ENCODE measurements at regions not wholly inside any gene's neighbourhood (a gene's known extent, or its start where the extent isn't known, plus 50 kb on each side); places are given as distances from the start of the nearest gene placed in this dataset.

DNA sequence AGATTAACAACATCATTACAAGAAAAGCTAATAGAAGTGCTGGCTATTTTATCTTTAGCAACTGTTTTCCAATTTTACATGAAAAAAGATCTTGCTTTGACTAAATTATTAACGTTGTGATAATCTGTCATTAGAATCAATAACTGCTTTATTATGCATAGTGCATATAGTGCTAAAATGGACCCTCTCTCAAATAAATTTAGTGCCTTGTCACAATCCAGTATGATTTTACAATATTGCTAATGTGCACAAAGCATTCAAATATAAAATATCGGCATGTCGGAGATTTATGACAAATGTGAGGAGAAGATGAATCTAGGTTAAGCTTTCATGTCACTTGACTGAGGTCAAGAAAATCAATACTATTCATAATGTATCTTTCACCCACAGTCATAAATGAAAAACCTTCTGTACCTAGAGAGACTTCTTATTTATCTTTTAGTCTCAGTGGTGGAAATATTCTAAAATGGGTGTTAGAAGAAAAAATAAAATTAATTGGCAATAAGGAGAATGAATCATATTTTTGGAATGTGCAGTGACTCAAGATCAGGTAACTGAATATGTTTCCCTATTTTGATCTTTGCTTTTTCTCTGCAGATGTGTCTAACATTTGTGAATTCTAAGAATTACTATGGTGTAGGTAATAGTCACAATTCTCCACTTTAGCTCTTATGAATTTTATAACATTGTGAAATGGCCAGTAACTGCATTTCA lies 672.9 kb upstream of the GRAMD2B start:
- intact Hi-C loops (cut with micrococcal nuclease) = no loop called here
- POLR2A ChIA-PET = no interaction called here
- TF ChIP-seq, protein P1, sequence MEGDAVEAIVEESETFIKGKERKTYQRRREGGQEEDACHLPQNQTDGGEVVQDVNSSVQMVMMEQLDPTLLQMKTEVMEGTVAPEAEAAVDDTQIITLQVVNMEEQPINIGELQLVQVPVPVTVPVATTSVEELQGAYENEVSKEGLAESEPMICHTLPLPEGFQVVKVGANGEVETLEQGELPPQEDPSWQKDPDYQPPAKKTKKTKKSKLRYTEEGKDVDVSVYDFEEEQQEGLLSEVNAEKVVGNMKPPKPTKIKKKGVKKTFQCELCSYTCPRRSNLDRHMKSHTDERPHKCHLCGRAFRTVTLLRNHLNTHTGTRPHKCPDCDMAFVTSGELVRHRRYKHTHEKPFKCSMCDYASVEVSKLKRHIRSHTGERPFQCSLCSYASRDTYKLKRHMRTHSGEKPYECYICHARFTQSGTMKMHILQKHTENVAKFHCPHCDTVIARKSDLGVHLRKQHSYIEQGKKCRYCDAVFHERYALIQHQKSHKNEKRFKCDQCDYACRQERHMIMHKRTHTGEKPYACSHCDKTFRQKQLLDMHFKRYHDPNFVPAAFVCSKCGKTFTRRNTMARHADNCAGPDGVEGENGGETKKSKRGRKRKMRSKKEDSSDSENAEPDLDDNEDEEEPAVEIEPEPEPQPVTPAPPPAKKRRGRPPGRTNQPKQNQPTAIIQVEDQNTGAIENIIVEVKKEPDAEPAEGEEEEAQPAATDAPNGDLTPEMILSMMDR (IDR thresholded peaks at IDR 0.05) = no peak
- CTCF ChIA-PET = no interaction called here
- no peak for DNase-seq
- Mint-ChIP-seq H3K36me3 (ENCODE audit: low read depth) (no peaks in the 10 kb centered on the region), H3K9me3 (no peaks in the 10 kb centered on the region), H3K4me3 (no peak overlapping the region), H3K27ac (no peak overlapping the region), H3K4me1 (no peaks in the 10 kb centered on the region), H3K27me3 (peaks cover 16% of the 10 kb centered on the region)
- no peak for ATAC-seq (ENCODE audit: low read depth)

DNA sequence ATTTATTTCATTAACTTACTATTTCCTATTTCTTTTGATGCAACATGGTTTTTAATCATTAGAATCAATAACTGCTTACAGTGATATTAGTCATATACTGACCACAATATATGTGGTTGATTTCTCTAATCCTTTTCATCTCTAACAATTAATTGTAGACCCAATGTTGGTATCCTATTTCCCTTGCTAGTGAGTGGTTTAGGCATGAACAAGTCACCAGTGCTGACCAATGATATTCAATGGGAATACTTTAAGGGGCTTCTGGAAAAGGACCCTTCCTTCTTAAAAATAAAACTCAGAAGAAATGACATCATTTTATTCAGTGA lies 672.4 kb upstream of the GRAMD2B start:
- H3K36me3 Mint-ChIP-seq (ENCODE audit: low read depth) = no peaks in the 10 kb centered on the region

DNA sequence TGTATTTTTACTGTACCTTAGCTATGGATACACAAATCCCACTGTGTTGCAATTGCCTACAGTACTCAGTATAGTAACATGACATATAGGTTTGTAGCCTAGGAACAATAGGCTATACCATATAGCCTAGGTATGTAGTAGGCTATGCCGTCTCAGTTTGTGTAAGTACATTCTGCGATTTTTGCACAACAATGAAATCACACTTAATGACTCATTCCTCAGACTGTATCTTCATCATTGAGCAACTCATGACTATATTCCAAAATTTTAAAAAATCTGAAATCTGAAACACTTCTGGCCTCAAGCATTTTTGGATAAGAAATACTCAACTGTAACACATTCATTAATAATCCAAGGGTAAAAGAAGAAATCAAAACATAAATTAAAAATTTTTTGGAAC lies 666.8 kb upstream of the GRAMD2B start:
- ChIA-PET CTCF (interaction anchor here (0.6 kb wide), 1 partner anchor 1993 kb away, joined by 3 read pairs; no protein-coding TSS in a partner anchor), POLR2A (no interaction called here)
- H3K27me3 Mint-ChIP-seq = peaks cover 4% of the 10 kb centered on the region
- H3K9me3 Mint-ChIP-seq = peaks cover 6% of the 10 kb centered on the region
- H3K4me3 Mint-ChIP-seq = no peak overlapping the region
- DNase-seq = no peak
- no peaks in the 10 kb centered on the region for H3K36me3 Mint-ChIP-seq (ENCODE audit: low read depth)
- intact Hi-C loops (cut with micrococcal nuclease) = no loop called here
- TF ChIP-seq, protein P1 (IDR thresholded peaks at IDR 0.05) = no peak
- H3K27ac Mint-ChIP-seq = no peak overlapping the region
- ATAC-seq (ENCODE audit: low read depth) = no peak
- H3K4me1 Mint-ChIP-seq = peaks cover 4% of the 10 kb centered on the region

More for the DNA sequence above, 672.4 kb upstream of the GRAMD2B start:
- H3K4me3 Mint-ChIP-seq = no peak overlapping the region
- no peaks in the 10 kb centered on the region for H3K4me1 Mint-ChIP-seq
- CTCF ChIA-PET = no interaction called here
- intact Hi-C loops (cut with micrococcal nuclease) = no loop called here
- no peaks in the 10 kb centered on the region for H3K9me3 Mint-ChIP-seq
- no peak overlapping the region for H3K27ac Mint-ChIP-seq
- TF ChIP-seq, protein P1 (IDR thresholded peaks at IDR 0.05) = no peak
- ATAC-seq (ENCODE audit: low read depth) (no peak), DNase-seq (no peak)
- H3K27me3 Mint-ChIP-seq = peaks cover 16% of the 10 kb centered on the region
- POLR2A ChIA-PET = no interaction called here

DNA sequence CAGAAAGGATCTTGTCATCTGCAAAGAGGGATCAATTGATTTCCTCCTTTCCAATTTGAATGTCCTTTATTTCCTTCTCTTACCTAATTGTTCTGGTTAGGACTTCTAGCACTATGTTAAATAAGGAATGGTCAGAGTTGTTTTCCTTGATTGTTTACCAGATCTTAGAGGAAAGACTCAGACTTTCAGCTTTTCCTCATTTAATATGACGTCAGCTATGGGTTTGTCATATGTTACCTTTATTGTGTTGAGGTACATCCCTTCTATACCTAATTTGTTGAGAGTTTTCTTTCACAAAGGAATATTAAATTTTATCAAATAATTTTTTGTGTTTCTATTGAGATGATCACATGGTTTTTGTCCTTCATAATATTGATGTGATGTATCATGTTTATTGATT lies 656.5 kb upstream of the GRAMD2B start:
- POLR2A ChIA-PET = no interaction called here
- CTCF ChIA-PET = no interaction called here
- Mint-ChIP-seq H3K4me1 (no peaks in the 10 kb centered on the region), H3K36me3 (ENCODE audit: low read depth) (no peaks in the 10 kb centered on the region), H3K9me3 (no peaks in the 10 kb centered on the region), H3K27ac (no peak overlapping the region), H3K27me3 (peaks cover 8% of the 10 kb centered on the region), H3K4me3 (no peak overlapping the region)
- DNase-seq = no peak
- ATAC-seq (ENCODE audit: low read depth) = no peak
- TF ChIP-seq, protein P1 (IDR thresholded peaks at IDR 0.05) = no peak
- intact Hi-C loops (cut with micrococcal nuclease) = no loop called here

DNA sequence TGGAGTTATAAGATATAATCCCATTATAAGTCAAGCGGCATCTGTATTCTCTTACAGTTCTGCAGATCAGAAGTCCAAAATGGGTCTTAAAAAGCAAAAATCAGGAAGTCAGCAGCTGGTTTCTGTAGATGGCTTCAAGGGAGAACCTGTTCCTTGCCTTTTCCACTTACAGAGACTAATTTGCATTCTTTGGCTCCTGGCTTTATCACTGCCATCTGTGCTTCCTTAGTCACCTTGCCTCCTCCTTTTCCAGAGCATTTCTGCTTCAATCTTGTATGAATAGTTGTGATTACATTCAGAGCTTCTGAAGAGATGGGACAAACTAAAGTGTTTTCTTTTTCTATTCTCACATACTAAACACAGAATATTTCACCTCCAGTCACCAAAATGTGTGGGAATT lies 647.3 kb upstream of the GRAMD2B start:
- Mint-ChIP-seq H3K4me1 (no peaks in the 10 kb centered on the region), H3K27ac (no peak overlapping the region), H3K27me3 (peaks cover 5% of the 10 kb centered on the region), H3K9me3 (no peaks in the 10 kb centered on the region), H3K4me3 (no peak overlapping the region), H3K36me3 (ENCODE audit: low read depth) (no peaks in the 10 kb centered on the region)
- ChIA-PET CTCF (no interaction called here), POLR2A (no interaction called here)
- TF ChIP-seq, protein P1 (IDR thresholded peaks at IDR 0.05) = no peak
- DNase-seq = no peak
- no peak for ATAC-seq (ENCODE audit: low read depth)
- intact Hi-C loops (cut with micrococcal nuclease) = no loop called here
